ENCODE measurements at regions not wholly inside any gene's neighbourhood (a gene's known extent, or its start where the extent isn't known, plus 50 kb on each side); places are given as distances from the start of the nearest gene placed in this dataset.

DNA sequence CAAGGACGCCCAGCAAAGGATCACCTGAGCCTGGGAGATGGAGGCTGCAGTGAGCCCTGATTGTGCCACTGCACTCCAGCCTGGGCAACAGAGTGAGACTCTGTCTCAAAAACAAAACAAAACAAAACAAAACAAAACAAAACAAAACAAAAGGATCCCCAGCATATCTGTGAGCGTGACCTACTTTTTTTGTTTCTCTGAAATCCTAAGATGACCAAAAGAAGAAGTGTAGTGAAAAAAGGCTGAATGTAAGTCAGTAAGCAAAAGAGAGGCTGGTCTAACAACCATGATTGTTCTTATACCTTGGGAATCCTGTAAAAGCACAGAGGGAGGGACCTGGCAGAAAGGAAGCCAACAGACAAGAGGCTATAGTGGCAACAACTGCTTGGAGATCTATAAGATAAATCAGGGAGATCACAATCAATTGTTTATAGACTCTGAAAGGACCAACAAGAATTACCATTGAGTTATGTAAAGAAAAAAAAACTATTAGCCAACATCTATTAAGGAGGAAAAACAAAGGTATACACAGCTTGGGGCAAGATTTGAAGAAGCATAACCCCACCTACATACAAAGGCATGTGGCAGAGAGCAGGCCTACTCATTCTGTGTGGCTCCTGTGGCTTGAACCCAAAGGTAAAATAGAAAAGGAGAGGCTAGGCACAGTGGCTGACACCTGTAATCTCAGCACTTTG is 255.2 kb upstream of the KLF14 start:
- Histone ChIP-seq H3K36me3 (ENCODE audit: control insufficient read depth in 1 of 2, insufficient read depth in 2 of 2, low read depth in 1 of 2, low read length in 2 of 2) (peaks cover 11 to 78% of the 10 kb centered on the region in 2 experiments), H3K23ac (ENCODE audit: low read length in 2 of 2) (peak overlapping the region in 1 of 2 experiments; percentile 70), H3K27me3 (ENCODE audit: control insufficient read depth in 1 of 2, insufficient read depth in 1 of 2, low read length in 2 of 2) (no peaks in the 10 kb centered on the region), H3K4me3 (ENCODE audit: insufficient read depth in 1 of 2, low read depth in 1 of 2, low read length in 2 of 2) (no peak overlapping the region), H2AFZ (ENCODE audit: low read depth, low read length) (no peak overlapping the region), H3K27ac (ENCODE audit: low read length, poor library complexity, severe bottlenecking) (no peak overlapping the region), H2AK5ac (ENCODE audit: low read length, severe bottlenecking) (no peak overlapping the region), H3K79me1 (replicated peaks; ENCODE audit: low read length, poor library complexity, severe bottlenecking) (peaks cover 30% of the 10 kb centered on the region), H3K4me1 (ENCODE audit: control insufficient read depth, insufficient read depth, low read depth, low read length) (peaks cover 9% of the 10 kb centered on the region), H2BK120ac (ENCODE audit: low read depth, low read length) (no peak overlapping the region), H2BK5ac (ENCODE audit: low read depth, low read length, poor library complexity, severe bottlenecking) (no peak overlapping the region), H3K14ac (ENCODE audit: low read length in 2 of 2) (no peak overlapping the region), H3K4me2 (ENCODE audit: low read length, poor library complexity, severe bottlenecking) (no peak overlapping the region), H3K9ac (ENCODE audit: low read length) (peak overlapping the region; percentile 67), H3K18ac (ENCODE audit: low read depth in 1 of 2, low read length in 2 of 2) (no peak overlapping the region), H4K91ac (ENCODE audit: low read length) (no peak overlapping the region), H2BK15ac (ENCODE audit: low read depth, poor library complexity, severe bottlenecking) (no peak overlapping the region), H3K9me3 (ENCODE audit: control insufficient read depth, low read length) (no peaks in the 10 kb centered on the region), H3K4ac (ENCODE audit: low read depth in 1 of 2, low read length in 2 of 2) (no peak overlapping the region), H4K8ac (ENCODE audit: low read length) (no peak overlapping the region), H2BK12ac (ENCODE audit: low read length in 2 of 2) (no peak overlapping the region)
- no peak for DNase-seq
- 98% methylated on average over 2 of the region's 2 CpGs for WGBS

DNA sequence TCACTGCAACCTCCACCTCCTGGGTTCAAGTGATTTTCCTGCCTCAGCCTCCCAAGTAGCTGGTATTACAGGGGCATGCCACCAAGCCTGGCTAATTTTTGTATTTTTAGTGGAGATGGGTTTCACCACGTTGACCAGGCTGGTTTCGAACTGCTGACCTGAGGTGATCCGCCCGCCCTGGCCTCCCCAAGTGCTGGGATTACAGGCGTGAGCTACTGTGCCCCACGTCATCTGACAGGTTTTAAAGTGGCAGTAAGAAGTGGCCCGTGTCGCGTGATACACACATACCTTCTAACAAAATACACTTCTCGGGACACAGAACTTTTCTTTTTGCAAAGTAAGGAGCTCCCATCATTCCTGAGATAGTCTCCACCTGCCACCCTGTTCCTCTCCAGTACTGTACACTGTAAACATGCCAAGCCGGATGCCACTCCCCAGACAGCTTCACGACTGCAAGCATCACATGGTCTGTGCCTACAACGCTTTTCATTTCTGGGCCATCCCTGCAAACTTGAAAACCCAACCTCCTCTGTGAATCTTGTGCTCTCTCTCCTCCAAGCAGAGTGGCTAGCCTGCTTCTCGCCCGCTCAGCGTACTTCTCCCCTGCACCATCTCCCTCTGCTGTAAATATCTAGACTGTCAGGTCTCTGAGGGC is 256.3 kb upstream of the KLF14 start:
- no peak overlapping the region for H2AFZ ChIP-seq (ENCODE audit: low read depth, low read length)
- no peak overlapping the region for H4K91ac ChIP-seq (ENCODE audit: low read length)
- H3K4me3 ChIP-seq (ENCODE audit: insufficient read depth in 1 of 2, low read depth in 1 of 2, low read length in 2 of 2) = no peak overlapping the region
- H3K27ac ChIP-seq (ENCODE audit: low read length, poor library complexity, severe bottlenecking) = no peak overlapping the region
- no peak overlapping the region for H4K8ac ChIP-seq (ENCODE audit: low read length)
- no peaks in the 10 kb centered on the region for H3K27me3 ChIP-seq (ENCODE audit: control insufficient read depth in 1 of 2, insufficient read depth in 1 of 2, low read length in 2 of 2)
- H3K4ac ChIP-seq (ENCODE audit: low read depth in 1 of 2, low read length in 2 of 2) = no peak overlapping the region
- H3K4me2 ChIP-seq (ENCODE audit: low read length, poor library complexity, severe bottlenecking) = no peak overlapping the region
- no peaks in the 10 kb centered on the region for H3K9me3 ChIP-seq (ENCODE audit: control insufficient read depth, low read length)
- peaks cover 11% of the 10 kb centered on the region for H3K4me1 ChIP-seq (ENCODE audit: control insufficient read depth, insufficient read depth, low read depth, low read length)
- H3K14ac ChIP-seq (ENCODE audit: low read length in 2 of 2) = no peak overlapping the region
- H3K9ac ChIP-seq (ENCODE audit: low read length) = peak overlapping the region; percentile 5
- no peak overlapping the region for H2AK5ac ChIP-seq (ENCODE audit: low read length, severe bottlenecking)
- 83% methylated on average over 16 of the region's 16 CpGs for WGBS
- H2BK12ac ChIP-seq (ENCODE audit: low read length in 2 of 2) = peak overlapping the region in 1 of 2 experiments; percentile 3
- H2BK120ac ChIP-seq (ENCODE audit: low read depth, low read length) = no peak overlapping the region
- peaks cover 11 to 67% of the 10 kb centered on the region in 2 experiments for H3K36me3 ChIP-seq (ENCODE audit: control insufficient read depth in 1 of 2, insufficient read depth in 2 of 2, low read depth in 1 of 2, low read length in 2 of 2)
- H3K23ac ChIP-seq (ENCODE audit: low read length in 2 of 2) = no peak overlapping the region
- H2BK15ac ChIP-seq (ENCODE audit: low read depth, poor library complexity, severe bottlenecking) = no peak overlapping the region
- peak overlapping the region in 1 of 2 experiments; percentile 3 for H3K18ac ChIP-seq (ENCODE audit: low read depth in 1 of 2, low read length in 2 of 2)
- H3K79me1 ChIP-seq (replicated peaks; ENCODE audit: low read length, poor library complexity, severe bottlenecking) = peaks cover 30% of the 10 kb centered on the region
- no peak overlapping the region for H2BK5ac ChIP-seq (ENCODE audit: low read depth, low read length, poor library complexity, severe bottlenecking)
- DNase-seq = no peak

- no peak overlapping the region for H4K91ac ChIP-seq (ENCODE audit: low read length)
- H3K4me1 ChIP-seq (ENCODE audit: control insufficient read depth, insufficient read depth, low read depth, low read length) = peaks cover 9% of the 10 kb centered on the region
- no peak overlapping the region for H2BK12ac ChIP-seq (ENCODE audit: low read length in 2 of 2)
- H3K27ac ChIP-seq (ENCODE audit: low read length, poor library complexity, severe bottlenecking) = no peak overlapping the region
- no peak for DNase-seq
- H3K9ac ChIP-seq (ENCODE audit: low read length) = peak overlapping the region; percentile 71
- no peak overlapping the region for H2AK5ac ChIP-seq (ENCODE audit: low read length, severe bottlenecking)
- H3K9me3 ChIP-seq (ENCODE audit: control insufficient read depth, low read length) = no peaks in the 10 kb centered on the region
- H3K36me3 ChIP-seq (ENCODE audit: control insufficient read depth in 1 of 2, insufficient read depth in 2 of 2, low read depth in 1 of 2, low read length in 2 of 2) = peaks cover 11 to 53% of the 10 kb centered on the region in 2 experiments
- no peak overlapping the region for H3K4me3 ChIP-seq (ENCODE audit: insufficient read depth in 1 of 2, low read depth in 1 of 2, low read length in 2 of 2)
- no peak overlapping the region for H3K23ac ChIP-seq (ENCODE audit: low read length in 2 of 2)
- no peak overlapping the region for H2BK120ac ChIP-seq (ENCODE audit: low read depth, low read length)
- no peak overlapping the region for H3K14ac ChIP-seq (ENCODE audit: low read length in 2 of 2)
- H4K8ac ChIP-seq (ENCODE audit: low read length) = no peak overlapping the region
- H3K79me1 ChIP-seq (replicated peaks; ENCODE audit: low read length, poor library complexity, severe bottlenecking) = peaks cover 22% of the 10 kb centered on the region
- WGBS = 96% methylated on average over 8 of the region's 11 CpGs
- H2BK5ac ChIP-seq (ENCODE audit: low read depth, low read length, poor library complexity, severe bottlenecking) = no peak overlapping the region
- no peak overlapping the region for H3K18ac ChIP-seq (ENCODE audit: low read depth in 1 of 2, low read length in 2 of 2)
- no peak overlapping the region for H2AFZ ChIP-seq (ENCODE audit: low read depth, low read length)
- peak overlapping the region in 1 of 2 experiments; percentile 24 for H3K4ac ChIP-seq (ENCODE audit: low read depth in 1 of 2, low read length in 2 of 2)
- H3K4me2 ChIP-seq (ENCODE audit: low read length, poor library complexity, severe bottlenecking) = no peak overlapping the region
- no peaks in the 10 kb centered on the region for H3K27me3 ChIP-seq (ENCODE audit: control insufficient read depth in 1 of 2, insufficient read depth in 1 of 2, low read length in 2 of 2)
- no peak overlapping the region for H2BK15ac ChIP-seq (ENCODE audit: low read depth, poor library complexity, severe bottlenecking)
Measured at GRCh38 chr7:130993671-130994365, 259.8 kb upstream of the KLF14 start.

Data from mesenchymal stem cell (in vitro differentiated cells and primary cell).